ENCODE measurements at regions not wholly inside any gene's neighbourhood (a gene's known extent, or its start where the extent isn't known, plus 50 kb on each side); places are given as distances from the start of the nearest gene placed in this dataset.

DNA sequence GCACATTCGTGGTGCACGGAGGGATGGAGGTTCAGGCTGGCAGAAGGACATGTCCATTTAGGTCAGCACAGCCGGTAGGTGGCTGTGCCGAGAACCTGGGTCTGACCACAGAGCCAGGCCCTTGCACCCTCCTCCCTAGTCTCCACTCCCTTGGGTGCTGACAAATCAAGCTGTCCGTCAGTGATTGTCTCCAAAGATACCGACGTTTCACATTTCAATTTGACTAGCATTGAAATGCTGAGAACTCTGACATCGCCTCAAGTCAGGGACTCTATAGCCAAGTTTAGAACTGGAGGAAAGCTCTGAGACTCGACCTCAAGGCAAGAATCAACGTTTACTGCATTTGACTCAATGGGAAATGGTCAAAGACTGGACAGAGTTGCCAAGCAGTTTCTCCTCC is 1321.1 kb downstream of the TBC1D22A start:
- in situ Hi-C loops (cut with MboI; ENCODE audit: low sequenced_read_pairs) = no loop called here

More for the DNA sequence above, 1321.1 kb downstream of the TBC1D22A start:
- no peak overlapping the region for H2BK5ac ChIP-seq (ENCODE audit: low read depth, low read length, poor library complexity, severe bottlenecking)
- H3K27me3 ChIP-seq (ENCODE audit: control insufficient read depth, insufficient read depth, low read length) = no peaks in the 10 kb centered on the region
- H2BK15ac ChIP-seq (ENCODE audit: low read depth, low read length) = no peak overlapping the region
- no peak overlapping the region for H4K5ac ChIP-seq (ENCODE audit: low read depth, low read length)
- H3K23ac ChIP-seq (ENCODE audit: low read depth, low read length) = no peak overlapping the region
- no peaks in the 10 kb centered on the region for H3K4me1 ChIP-seq (ENCODE audit: control insufficient read depth, insufficient read depth, low read length)
- no peak overlapping the region for H2BK20ac ChIP-seq (ENCODE audit: low read depth, low read length)
- no peak overlapping the region for H3K4me2 ChIP-seq (ENCODE audit: low read depth, low read length)
- H3K18ac ChIP-seq (ENCODE audit: low read depth, low read length) = no peak overlapping the region
- WGBS, 2 experiments (ENCODE audit: extremely low coverage in 2 of 2, insufficient read length in 1 of 2) = 88% methylated on average over 3 of the region's 10 CpGs; no CpG with 5 or more reads in 1 of the 2 experiments
- H2AK5ac ChIP-seq (ENCODE audit: low read depth, low read length) = no peak overlapping the region
- CTCF ChIA-PET = no interaction called here
- H4K91ac ChIP-seq (ENCODE audit: insufficient read depth, low read depth, low read length) = no peak overlapping the region
- no peak overlapping the region for H3K9ac ChIP-seq (ENCODE audit: low read depth, low read length)
- H3K36me3 ChIP-seq (ENCODE audit: control insufficient read depth, insufficient read depth, low read length) = no peaks in the 10 kb centered on the region
- no peak overlapping the region for H3K14ac ChIP-seq (replicated peaks; ENCODE audit: low read depth, low read length)
- no peak for ATAC-seq (ENCODE audit: low read depth)
- DNase-seq = no peak
- H3K79me1 ChIP-seq (ENCODE audit: low read depth in 1 of 2, low read length in 2 of 2) = no peaks in the 10 kb centered on the region
- no peak overlapping the region for H2BK120ac ChIP-seq (ENCODE audit: low read depth, low read length)
- dilution Hi-C loops (cut with HindIII; ENCODE audit: low sequenced_read_pairs, unreplicated experiment) (no loop called here), intact Hi-C loops (cut with micrococcal nuclease) (no loop called here)
- H4K8ac ChIP-seq (ENCODE audit: low read depth in 2 of 2, low read length in 2 of 2) = no peak overlapping the region
- H4K20me1 ChIP-seq (ENCODE audit: insufficient read depth, low read length) = no peaks in the 10 kb centered on the region
- H3K56ac ChIP-seq (ENCODE audit: extremely low read depth, insufficient read depth, low read length) = no peak overlapping the region
- TF ChIP-seq NFE2L2 (IDR thresholded peaks at IDR 0.05; ENCODE audit: low read depth, low read length) (no peak), SMC3 (IDR thresholded peaks at IDR 0.05; ENCODE audit: low read depth, low read length) (no peak), CEBPB (IDR thresholded peaks at IDR 0.05; ENCODE audit: low read depth, low read length) (no peak), POLR2A (IDR thresholded peaks at IDR 0.05; ENCODE audit: low read depth, low read length) (no peak)
- TF ChIP-seq, protein P1, sequence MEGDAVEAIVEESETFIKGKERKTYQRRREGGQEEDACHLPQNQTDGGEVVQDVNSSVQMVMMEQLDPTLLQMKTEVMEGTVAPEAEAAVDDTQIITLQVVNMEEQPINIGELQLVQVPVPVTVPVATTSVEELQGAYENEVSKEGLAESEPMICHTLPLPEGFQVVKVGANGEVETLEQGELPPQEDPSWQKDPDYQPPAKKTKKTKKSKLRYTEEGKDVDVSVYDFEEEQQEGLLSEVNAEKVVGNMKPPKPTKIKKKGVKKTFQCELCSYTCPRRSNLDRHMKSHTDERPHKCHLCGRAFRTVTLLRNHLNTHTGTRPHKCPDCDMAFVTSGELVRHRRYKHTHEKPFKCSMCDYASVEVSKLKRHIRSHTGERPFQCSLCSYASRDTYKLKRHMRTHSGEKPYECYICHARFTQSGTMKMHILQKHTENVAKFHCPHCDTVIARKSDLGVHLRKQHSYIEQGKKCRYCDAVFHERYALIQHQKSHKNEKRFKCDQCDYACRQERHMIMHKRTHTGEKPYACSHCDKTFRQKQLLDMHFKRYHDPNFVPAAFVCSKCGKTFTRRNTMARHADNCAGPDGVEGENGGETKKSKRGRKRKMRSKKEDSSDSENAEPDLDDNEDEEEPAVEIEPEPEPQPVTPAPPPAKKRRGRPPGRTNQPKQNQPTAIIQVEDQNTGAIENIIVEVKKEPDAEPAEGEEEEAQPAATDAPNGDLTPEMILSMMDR (conservative IDR thresholded peaks at IDR 0.05; ENCODE audit: low read depth, low read length) = no peak
- peaks cover 60% of the 10 kb centered on the region for H3K9me3 ChIP-seq (ENCODE audit: control insufficient read depth, insufficient read depth, low read length)
- no peak overlapping the region for H2AK9ac ChIP-seq (replicated peaks; ENCODE audit: low read depth, low read length, poor library complexity)
- no TSS peak for BruUV-seq (replicated peaks)
- POLR2A ChIA-PET (ENCODE audit: unreplicated experiment) = no interaction called here
- H3K27ac ChIP-seq (ENCODE audit: insufficient read depth, low read length) = no peak overlapping the region
- no peak overlapping the region for H3K4ac ChIP-seq (ENCODE audit: low read depth, low read length)
- no peak overlapping the region for H2AFZ ChIP-seq (replicated peaks; ENCODE audit: low read length, poor library complexity)
- no peak overlapping the region for H3K4me3 ChIP-seq (ENCODE audit: insufficient read depth, low read depth, low read length)
- H3K9me1 ChIP-seq (ENCODE audit: insufficient read depth, low read length) = no peaks in the 10 kb centered on the region

Measured in IMR-90 (cell line).